PFSK-1 (cell line): ENCODE measurements at regions not wholly inside any gene's neighbourhood (a gene's known extent, or its start where the extent isn't known, plus 50 kb on each side); places are given as distances from the start of the nearest gene placed in this dataset.

Experiments
- SIN3A ChIP-seq: IDR thresholded peaks from 2 replicates; pipeline ENCODE4 v1.6.1; 2012; ENCODE audit warnings: mild to moderate bottlenecking, low read length, moderate library complexity, borderline replicate concordance; ENCODE audit not compliant: insufficient read depth
- TF ChIP-seq, protein P1 (sequence below), 2 experiments: IDR thresholded peaks; 2 replicates each; pipeline versions ENCODE4 v1.6.1 to v1.8.0; 2011 to 2012; ENCODE audit warnings: low read depth in 2 of 2, low read length in 2 of 2, control low read depth in 1 of 2, inconsistent platforms in 1 of 2, mild to moderate bottlenecking in 1 of 2, moderate library complexity in 1 of 2; ENCODE audit not compliant: insufficient read depth in 1 of 2

DNA sequence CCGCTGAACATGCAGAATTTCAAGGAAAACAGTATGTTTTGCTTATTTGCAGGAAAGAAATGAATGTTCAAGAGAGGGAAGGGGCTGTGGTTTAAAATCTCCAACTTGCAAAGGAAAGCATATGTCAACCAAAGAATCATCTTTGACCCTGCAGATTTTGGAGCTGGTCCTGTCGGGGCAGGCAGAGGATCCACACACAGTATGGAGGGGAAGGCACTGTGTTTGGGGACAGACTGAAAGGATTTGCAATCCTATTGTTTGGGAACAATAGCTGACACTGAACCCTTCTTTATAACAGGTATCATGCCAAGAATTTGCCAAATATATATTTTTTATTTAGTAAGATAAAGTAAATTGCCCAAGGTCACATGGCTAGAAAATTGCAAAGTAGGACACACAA, 121.4 kb upstream of the ZNF618 start:
- TF ChIP-seq, protein P1, sequence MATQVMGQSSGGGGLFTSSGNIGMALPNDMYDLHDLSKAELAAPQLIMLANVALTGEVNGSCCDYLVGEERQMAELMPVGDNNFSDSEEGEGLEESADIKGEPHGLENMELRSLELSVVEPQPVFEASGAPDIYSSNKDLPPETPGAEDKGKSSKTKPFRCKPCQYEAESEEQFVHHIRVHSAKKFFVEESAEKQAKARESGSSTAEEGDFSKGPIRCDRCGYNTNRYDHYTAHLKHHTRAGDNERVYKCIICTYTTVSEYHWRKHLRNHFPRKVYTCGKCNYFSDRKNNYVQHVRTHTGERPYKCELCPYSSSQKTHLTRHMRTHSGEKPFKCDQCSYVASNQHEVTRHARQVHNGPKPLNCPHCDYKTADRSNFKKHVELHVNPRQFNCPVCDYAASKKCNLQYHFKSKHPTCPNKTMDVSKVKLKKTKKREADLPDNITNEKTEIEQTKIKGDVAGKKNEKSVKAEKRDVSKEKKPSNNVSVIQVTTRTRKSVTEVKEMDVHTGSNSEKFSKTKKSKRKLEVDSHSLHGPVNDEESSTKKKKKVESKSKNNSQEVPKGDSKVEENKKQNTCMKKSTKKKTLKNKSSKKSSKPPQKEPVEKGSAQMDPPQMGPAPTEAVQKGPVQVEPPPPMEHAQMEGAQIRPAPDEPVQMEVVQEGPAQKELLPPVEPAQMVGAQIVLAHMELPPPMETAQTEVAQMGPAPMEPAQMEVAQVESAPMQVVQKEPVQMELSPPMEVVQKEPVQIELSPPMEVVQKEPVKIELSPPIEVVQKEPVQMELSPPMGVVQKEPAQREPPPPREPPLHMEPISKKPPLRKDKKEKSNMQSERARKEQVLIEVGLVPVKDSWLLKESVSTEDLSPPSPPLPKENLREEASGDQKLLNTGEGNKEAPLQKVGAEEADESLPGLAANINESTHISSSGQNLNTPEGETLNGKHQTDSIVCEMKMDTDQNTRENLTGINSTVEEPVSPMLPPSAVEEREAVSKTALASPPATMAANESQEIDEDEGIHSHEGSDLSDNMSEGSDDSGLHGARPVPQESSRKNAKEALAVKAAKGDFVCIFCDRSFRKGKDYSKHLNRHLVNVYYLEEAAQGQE (IDR thresholded peaks at IDR 0.05; ENCODE audit: insufficient read depth in 1 of 2, low read depth in 2 of 2, low read length in 2 of 2): no peak
- TF ChIP-seq SIN3A: no peak
